B cell (primary cell): ENCODE measurements at regions not wholly inside any gene's neighbourhood (a gene's known extent, or its start where the extent isn't known, plus 50 kb on each side); places are given as distances from the start of the nearest gene placed in this dataset.

Experiments used
- ATAC-seq: fragments of 200-7000 bp; cut with Tn5 transposase; one replicate; pipeline ENCODE4 v1.10.0; 2021; ENCODE audit warnings: low read depth, mild to moderate bottlenecking, moderate number of reproducible peaks, moderate library complexity
- CTCF ChIA-PET: fragments of 350-600 bp; sonication (Branson Sonifier 250); formaldehyde crosslinking; loops from one replicate; lab custom pipeline; 2021; ENCODE audit warnings: antibody characterized with exemption, inconsistent platforms; lab: Charles Lee
- POLR2A ChIA-PET: fragments of 350-600 bp; sonication (Branson Sonifier 250); formaldehyde crosslinking; loops from one replicate; lab custom pipeline; 2021; ENCODE audit warnings: antibody characterized with exemption; lab: Charles Lee
- DNase-seq: peaks from one replicate; pipeline ENCODE4 v3.0.0; 2013
- H2AFZ ChIP-seq: 2 replicates; pipeline ENCODE4 v1.6.1; 2012; ENCODE audit warnings: mild to moderate bottlenecking, low read depth, low read length; ENCODE audit not compliant: insufficient read depth, poor library complexity, severe bottlenecking
- H3K27ac ChIP-seq, 2 donors: 1 replicate in 1 of 2; 2 replicates in 1 of 2; pipeline ENCODE4 v1.5.1; 2012 to 2013; ENCODE audit warnings: low read length in 2 of 2, mild to moderate bottlenecking in 2 of 2, moderate library complexity in 1 of 2
- H3K27me3 ChIP-seq, 4 experiments: fragments of 200-600 bp in 1 of 4; sonication (generic) in 1 of 4; replicated peaks in 1 of 4; 1 replicate in 2 of 4; 2 replicates in 2 of 4; pipeline versions ENCODE4 v1.6.1 to v1.7.0; 2013 to 2016; ENCODE audit warnings: low read length in 3 of 4, mild to moderate bottlenecking in 2 of 4, mixed read lengths in 1 of 4, moderate library complexity in 1 of 4; ENCODE audit not compliant: insufficient read depth in 4 of 4, control insufficient read depth in 3 of 4; ENCODE audit errors: control extremely low read depth in 1 of 4
- H3K36me3 ChIP-seq, 2 experiments: replicated peaks in 1 of 2; 1 replicate in 1 of 2; 2 replicates in 1 of 2; pipeline versions ENCODE4 v1.6.1 to v1.7.1; 2013; ENCODE audit warnings: low read length in 1 of 2; ENCODE audit not compliant: insufficient read depth in 2 of 2, control insufficient read depth in 1 of 2; ENCODE audit errors: control extremely low read depth in 1 of 2, extremely low read depth in 1 of 2
- H3K4me1 ChIP-seq, 2 donors: fragments of 200-600 bp in 1 of 2; sonication (generic) in 1 of 2; 1 replicate in 1 of 2; 2 replicates in 1 of 2; pipeline versions ENCODE4 v1.5.1 to v1.6.1; 2013 to 2017; ENCODE audit warnings: low read length in 2 of 2; ENCODE audit not compliant: control insufficient read depth in 2 of 2, insufficient read depth in 2 of 2
- H3K4me2 ChIP-seq: replicated peaks from 2 replicates; pipeline ENCODE3; 2012; ENCODE audit warnings: mild to moderate bottlenecking, low read depth, low read length; ENCODE audit not compliant: poor library complexity, severe bottlenecking
- H3K4me3 ChIP-seq, 5 experiments: fragments of 200-600 bp in 1 of 5; sonication (generic) in 1 of 5; 1 replicate in 3 of 5; 2 replicates in 2 of 5; pipeline versions ENCODE4 v1.5.1 to v1.7.0; 2011 to 2016; ENCODE audit warnings: low read length in 4 of 5, mild to moderate bottlenecking in 4 of 5, low read depth in 2 of 5, control low read depth in 1 of 5, moderate library complexity in 1 of 5; ENCODE audit not compliant: insufficient read depth in 1 of 5; ENCODE audit errors: control extremely low read depth in 1 of 5, extremely low read depth in 1 of 5
- H3K79me2 ChIP-seq: fragments of 200-600 bp; sonication (generic); one replicate; pipeline ENCODE4 v1.6.0; 2016; ENCODE audit warnings: low read length; ENCODE audit not compliant: control insufficient read depth, insufficient read depth
- H3K9ac ChIP-seq: fragments of 200-600 bp; sonication (generic); 2 replicates; pipeline ENCODE4 v1.6.1; 2017; ENCODE audit warnings: mild to moderate bottlenecking, low read length, moderate library complexity
- H3K9me3 ChIP-seq, 3 donors: one replicate each; pipeline versions ENCODE4 v1.6.1 to v1.7.1; 2013; ENCODE audit warnings: low read length in 2 of 3; ENCODE audit not compliant: control insufficient read depth in 2 of 3, insufficient read depth in 1 of 3; ENCODE audit errors: control extremely low read depth in 1 of 3
- H4K20me1 ChIP-seq: 2 replicates; pipeline ENCODE4 v1.6.0; 2012; ENCODE audit warnings: mild to moderate bottlenecking, low read length; ENCODE audit not compliant: insufficient read depth, control insufficient read depth, poor library complexity, severe bottlenecking
- H3K27ac Mint-ChIP-seq: one replicate; pipeline ENCODE4 v1.8.0; 2021; ENCODE audit warnings: mixed read lengths
- H3K27me3 Mint-ChIP-seq: one replicate; pipeline ENCODE4 v1.8.0; 2021; ENCODE audit warnings: mixed read lengths
- H3K4me1 Mint-ChIP-seq: one replicate; pipeline ENCODE4 v1.8.0; 2021; ENCODE audit warnings: mixed read lengths
- H3K4me3 Mint-ChIP-seq: one replicate; pipeline ENCODE4 v1.8.0; 2021; ENCODE audit warnings: mixed read lengths
- H3K9me3 Mint-ChIP-seq: one replicate; pipeline ENCODE4 v1.8.0; 2022; ENCODE audit warnings: mixed read lengths; ENCODE audit not compliant: insufficient read depth
- CTCF ChIP-seq: fragments of 200-600 bp; IDR thresholded peaks from one replicate; pipeline ENCODE4 v1.8.0; 2022; ENCODE audit warnings: antibody characterized with exemption, mild to moderate bottlenecking
- EZH2 ChIP-seq: IDR thresholded peaks from 2 replicates; pipeline ENCODE4 v1.6.1; 2012; ENCODE audit warnings: borderline replicate concordance, low read depth, mild to moderate bottlenecking, moderate library complexity, low read length; ENCODE audit not compliant: insufficient read depth, poor library complexity, severe bottlenecking
- WGBS: methylation state at CpG from one replicate; pipeline ENCODE4 v1.1.5; 2013; ENCODE audit warnings: missing lambda C conversion rate; ENCODE audit not compliant: insufficient coverage; 5-methylcytosine and 5-hydroxymethylcytosine counted together
- intact Hi-C: fragments of 100-400 bp; cut with micrococcal nuclease; formaldehyde crosslinking; loops from one replicate; pipeline ENCODE4 v1.10.0; 2022

- H3K4me3 Mint-ChIP-seq, result no peak overlapping the region
- Histone ChIP-seq H3K4me1 (no peaks in the 10 kb centered on the region), H3K4me3 (no peak overlapping the region), H3K79me2 (no peaks in the 10 kb centered on the region), H3K27me3 (no peaks in the 10 kb centered on the region), H3K36me3 (no peaks in the 10 kb centered on the region), H3K9me3 (peaks cover 0 to 3% (median 0%) of the 10 kb centered on the region in 3 donors), H3K4me2 (no peak overlapping the region), H3K27ac (no peak overlapping the region), H2AFZ (no peak overlapping the region), H4K20me1 (no peaks in the 10 kb centered on the region), H3K9ac (no peak overlapping the region)
- ATAC-seq (no peak), DNase-seq (no peak)
- H3K27ac Mint-ChIP-seq, result no peak overlapping the region
- H3K4me1 Mint-ChIP-seq, result no peaks in the 10 kb centered on the region
- no CpG with 5 or more reads among the region's 6 CpGs for WGBS
- H3K9me3 Mint-ChIP-seq, result no peaks in the 10 kb centered on the region
- ChIA-PET POLR2A (no interaction called here), CTCF (no interaction called here)
- H3K27me3 Mint-ChIP-seq, result no peaks in the 10 kb centered on the region
- intact Hi-C loops, result no loop called here
- TF ChIP-seq EZH2 (no peak), CTCF (no peak)
These were observed 338.3 kb upstream of the CHD6 start for GRCh38 chr20:41956338-41957074.

GRCh38 chr20:41952166-41952565 lies 334.0 kb upstream of the CHD6 start:
- H3K27me3 ChIP-seq, result no peaks in the 10 kb centered on the region
- Mint-ChIP-seq H3K27me3 (no peaks in the 10 kb centered on the region), H3K4me1 (no peaks in the 10 kb centered on the region), H3K4me3 (no peak overlapping the region), H3K27ac (no peak overlapping the region), H3K9me3 (no peaks in the 10 kb centered on the region)
- WGBS, result 75% methylated on average over 5 of the region's 5 CpGs
- H3K9me3 ChIP-seq, result peaks cover 0 to 4% (median 0%) of the 10 kb centered on the region in 3 donors
- intact Hi-C loops, result no loop called here
- POLR2A ChIA-PET, result no interaction called here
- H3K4me1 ChIP-seq, result no peaks in the 10 kb centered on the region
- TF ChIP-seq EZH2 (no peak), CTCF (no peak)
- H3K9ac ChIP-seq, result no peak overlapping the region
- H4K20me1 ChIP-seq, result no peaks in the 10 kb centered on the region
- H3K27ac ChIP-seq, result no peak overlapping the region
- CTCF ChIA-PET, result no interaction called here
- ATAC-seq (no peak), DNase-seq (no peak)
- H3K79me2 ChIP-seq, result no peaks in the 10 kb centered on the region
- H3K4me3 ChIP-seq, result no peak overlapping the region
- no peak overlapping the region for H2AFZ ChIP-seq
- no peak overlapping the region for H3K4me2 ChIP-seq
- no peaks in the 10 kb centered on the region for H3K36me3 ChIP-seq
